ENCODE measurements at regions not wholly inside any gene's neighbourhood (a gene's known extent, or its start where the extent isn't known, plus 50 kb on each side); places are given as distances from the start of the nearest gene placed in this dataset.

DNA sequence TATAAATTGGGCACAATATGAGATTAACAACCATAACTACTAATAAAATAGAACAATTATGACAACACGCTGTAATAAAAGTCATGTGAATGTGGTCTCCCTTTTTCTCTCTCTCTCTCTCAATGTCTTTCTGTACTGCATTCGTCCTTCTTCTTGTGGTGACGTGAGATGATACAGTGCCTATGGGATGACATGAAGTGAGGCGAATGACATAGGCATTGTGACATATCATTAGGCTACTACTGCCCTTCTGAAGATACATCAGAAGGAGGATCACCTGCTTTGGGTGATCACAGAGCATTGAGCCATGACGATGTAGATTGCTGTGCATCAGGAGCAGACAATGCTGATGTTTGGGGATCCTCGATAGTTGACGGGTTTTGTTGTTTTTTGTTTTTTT lies 171.6 kb downstream of the HERPUD2 start:
- no peak for DNase-seq (ENCODE audit: low read depth, low spot score)
- intact Hi-C loops (cut with micrococcal nuclease) = loop anchor here (5.0 kb wide), 1 partner anchor 331 kb away; no protein-coding TSS in a partner anchor
- H2AFZ ChIP-seq (ENCODE audit: low read depth, low read length) = no peak overlapping the region
- POLR2A ChIA-PET = no interaction called here
- no TSS peak for BruUV-seq (replicated peaks)
- dilution Hi-C loops (cut with MboI; ENCODE audit: extremely low pct_ligation_motif_present, low sequenced_read_pairs) = no loop called here
- H3K36me3 ChIP-seq (ENCODE audit: control insufficient read depth in 2 of 2, extremely low read depth in 1 of 2, insufficient read depth in 2 of 2, low read length in 2 of 2) = no peaks in the 10 kb centered on the region
- FAIRE-seq = no peak
- no peak overlapping the region for H3K4me2 ChIP-seq (ENCODE audit: insufficient read depth, low read length)
- H3K4me1 ChIP-seq (ENCODE audit: control insufficient read depth, extremely low read depth, insufficient read depth, low read length) = no peaks in the 10 kb centered on the region
- H3K9me3 ChIP-seq (replicated peaks; ENCODE audit: control insufficient read depth, insufficient read depth, low read length) = no peaks in the 10 kb centered on the region
- H3K27me3 ChIP-seq (ENCODE audit: control insufficient read depth in 2 of 2, insufficient read depth in 2 of 2, low read length in 2 of 2) = peaks cover 9 to 11% of the 10 kb centered on the region in 2 experiments
- CTCF ChIA-PET = no interaction called here
- no peak overlapping the region for H3K4me3 ChIP-seq (replicated peaks in 1 of 3; ENCODE audit: insufficient read depth in 1 of 3, low read depth in 1 of 3, low read length in 3 of 3)
- no peaks in the 10 kb centered on the region for H3K79me2 ChIP-seq (ENCODE audit: control insufficient read depth, insufficient read depth, low read length)
- no peaks in the 10 kb centered on the region for H4K20me1 ChIP-seq (replicated peaks; ENCODE audit: control insufficient read depth, extremely low read depth, insufficient read depth, low read length)
- H3K9ac ChIP-seq (replicated peaks; ENCODE audit: extremely low read depth, insufficient read depth, low read length) = no peak overlapping the region
- H3K9me1 ChIP-seq (replicated peaks; ENCODE audit: control insufficient read depth, extremely low read depth, insufficient read depth, low read length) = no peaks in the 10 kb centered on the region
- H3K27ac ChIP-seq (ENCODE audit: insufficient read depth, low read depth, low read length) = no peak overlapping the region
- TF ChIP-seq MAX (IDR thresholded peaks at IDR 0.05; ENCODE audit: insufficient read depth, insufficient read length) = no peak
- TF ChIP-seq JUN (IDR thresholded peaks at IDR 0.05; ENCODE audit: borderline replicate concordance, insufficient read depth, insufficient read length, low read depth) = no peak
- no peak for TF ChIP-seq FOS (IDR thresholded peaks at IDR 0.05; ENCODE audit: borderline replicate concordance, insufficient read depth, low read length)
- no peak for TF ChIP-seq POLR2AphosphoS5 (IDR thresholded peaks at IDR 0.05; ENCODE audit: insufficient read depth, low read depth, low read length)
- TF ChIP-seq EZH2 (IDR thresholded peaks at IDR 0.05; ENCODE audit: borderline replicate concordance, low read depth, low read length, severe bottlenecking) = no peak
- no peak for TF ChIP-seq CTCF (IDR thresholded peaks at IDR 0.05; ENCODE audit: extremely low read depth in 1 of 2, insufficient read depth in 1 of 2, low read depth in 1 of 2, low read length in 2 of 2)
- TF ChIP-seq POLR2A (IDR thresholded peaks at IDR 0.05; ENCODE audit: low read depth, low read length) = no peak
- TF ChIP-seq GATA2 (IDR thresholded peaks at IDR 0.05; ENCODE audit: insufficient read depth, insufficient read length, low read depth, low read length) = no peak
- no peak for TF ChIP-seq MYC (IDR thresholded peaks at IDR 0.05; ENCODE audit: low read depth, low read length)
